Skeletal muscle satellite cell (primary cell): ENCODE measurements at regions not wholly inside any gene's neighbourhood (a gene's known extent, or its start where the extent isn't known, plus 50 kb on each side); places are given as distances from the start of the nearest gene placed in this dataset.
"Not testable (repeated sequence)": the region's sequence is repeated elsewhere in the genome, so short reads cannot be mapped to it uniquely, and the experiment has no call there.

Source experiments
- H3K27me3 ChIP-seq: 2 replicates; pipeline ENCODE4 v1.7.0; 2013; ENCODE audit warnings: low read length; ENCODE audit not compliant: control insufficient read depth, insufficient read depth
- H3K36me3 ChIP-seq: 2 replicates; pipeline ENCODE4 v1.7.0; 2013; ENCODE audit warnings: mild to moderate bottlenecking, control low read depth, low read length; ENCODE audit not compliant: insufficient read depth
- H3K4me1 ChIP-seq: 2 replicates; pipeline ENCODE4 v1.7.0; 2013; ENCODE audit warnings: low read length; ENCODE audit not compliant: control insufficient read depth, insufficient read depth
- H3K4me2 ChIP-seq: 2 replicates; pipeline ENCODE4 v1.7.0; 2013; ENCODE audit warnings: mild to moderate bottlenecking, low read length
- H3K4me3 ChIP-seq: 2 replicates; pipeline ENCODE4 v1.7.0; 2013; ENCODE audit warnings: low read length
- H3K9ac ChIP-seq: 2 replicates; pipeline ENCODE4 v1.7.0; 2013; ENCODE audit warnings: mild to moderate bottlenecking, low read depth, low read length, moderate library complexity
- H3K9me3 ChIP-seq: replicated peaks from 2 replicates; pipeline ENCODE4 v1.7.0; 2013; ENCODE audit warnings: mild to moderate bottlenecking, control low read depth, low read length

GRCh38 chr13:84126671-84127171 is 244.4 kb upstream of the SLITRK1 start:
- Histone ChIP-seq H3K4me2 (no peak overlapping the region), H3K36me3 (no peaks in the 10 kb centered on the region), H3K27me3 (no peaks in the 10 kb centered on the region), H3K9ac (no peak overlapping the region), H3K9me3 (no peaks in the 10 kb centered on the region), H3K4me3 (no peak overlapping the region), H3K4me1 (no peaks in the 10 kb centered on the region)

- Histone ChIP-seq H3K36me3 (no peaks in the 10 kb centered on the region), H3K9ac (no peak overlapping the region), H3K4me3 (no peak overlapping the region), H3K4me2 (no peak overlapping the region), H3K9me3 (no peaks in the 10 kb centered on the region), H3K4me1 (no peaks in the 10 kb centered on the region), H3K27me3 (no peaks in the 10 kb centered on the region)
Observed at GRCh38 chr13:84121456-84121855, 239.2 kb upstream of the SLITRK1 start.

GRCh38 chr13:84118839-84119409 is 236.7 kb upstream of the SLITRK1 start:
- Histone ChIP-seq H3K4me3 (no peak overlapping the region), H3K36me3 (no peaks in the 10 kb centered on the region), H3K4me1 (no peaks in the 10 kb centered on the region), H3K9me3 (no peaks in the 10 kb centered on the region), H3K9ac (no peak overlapping the region), H3K4me2 (no peak overlapping the region), H3K27me3 (no peaks in the 10 kb centered on the region)

GRCh38 chr13:84098273-84098672 is 216.0 kb upstream of the SLITRK1 start:
- no peaks in the 10 kb centered on the region for H3K4me1 ChIP-seq
- H3K36me3 ChIP-seq, result no peaks in the 10 kb centered on the region
- H3K9me3 ChIP-seq, result no peaks in the 10 kb centered on the region
- H3K4me2 ChIP-seq, result no peak overlapping the region
- no peak overlapping the region for H3K4me3 ChIP-seq
- H3K27me3 ChIP-seq, result no peaks in the 10 kb centered on the region
- H3K9ac ChIP-seq, result no peak overlapping the region

- Histone ChIP-seq H3K36me3 (no peaks in the 10 kb centered on the region), H3K4me3 (no peak overlapping the region), H3K9ac (no peak overlapping the region), H3K27me3 (no peaks in the 10 kb centered on the region), H3K4me1 (no peaks in the 10 kb centered on the region), H3K9me3 (no peaks in the 10 kb centered on the region), H3K4me2 (no peak overlapping the region)
Observed at GRCh38 chr13:84097148-84097547, 214.9 kb upstream of the SLITRK1 start.

GRCh38 chr13:84096216-84096615 is 213.9 kb upstream of the SLITRK1 start:
- Histone ChIP-seq H3K9me3 (no peaks in the 10 kb centered on the region), H3K4me1 (no peaks in the 10 kb centered on the region), H3K4me2 (no peak overlapping the region), H3K9ac (no peak overlapping the region), H3K36me3 (no peaks in the 10 kb centered on the region), H3K27me3 (no peaks in the 10 kb centered on the region), H3K4me3 (no peak overlapping the region)

GRCh38 chr13:84088996-84089395 is 206.7 kb upstream of the SLITRK1 start:
- Histone ChIP-seq H3K9me3 (no peaks in the 10 kb centered on the region), H3K27me3 (no peaks in the 10 kb centered on the region), H3K4me1 (no peaks in the 10 kb centered on the region), H3K9ac (no peak overlapping the region), H3K36me3 (no peaks in the 10 kb centered on the region), H3K4me2 (no peak overlapping the region), H3K4me3 (no peak overlapping the region)

GRCh38 chr13:84086847-84087162 is 204.5 kb upstream of the SLITRK1 start:
- Histone ChIP-seq H3K4me2 (no peak overlapping the region), H3K9ac (no peak overlapping the region), H3K36me3 (no peaks in the 10 kb centered on the region), H3K4me1 (no peaks in the 10 kb centered on the region), H3K4me3 (no peak overlapping the region), H3K9me3 (no peaks in the 10 kb centered on the region), H3K27me3 (no peaks in the 10 kb centered on the region)

- not testable (repeated sequence) for H3K4me2 ChIP-seq, H3K9ac ChIP-seq, H3K4me3 ChIP-seq, H3K9me3 ChIP-seq, H3K36me3 ChIP-seq, H3K27me3 ChIP-seq, H3K4me1 ChIP-seq
Observed at GRCh38 chr13:84086098-84086846, 204.0 kb upstream of the SLITRK1 start.

- H3K9me3 ChIP-seq, result no peaks in the 10 kb centered on the region
- H3K4me2 ChIP-seq, result no peak overlapping the region
- H3K4me1 ChIP-seq, result no peaks in the 10 kb centered on the region
- H3K9ac ChIP-seq, result no peak overlapping the region
- H3K4me3 ChIP-seq, result no peak overlapping the region
- H3K36me3 ChIP-seq, result no peaks in the 10 kb centered on the region
- no peaks in the 10 kb centered on the region for H3K27me3 ChIP-seq
Observed at GRCh38 chr13:84082462-84082861, 200.2 kb upstream of the SLITRK1 start.

- Histone ChIP-seq H3K9me3 (no peaks in the 10 kb centered on the region), H3K4me1 (no peaks in the 10 kb centered on the region), H3K27me3 (no peaks in the 10 kb centered on the region), H3K36me3 (no peaks in the 10 kb centered on the region), H3K4me3 (no peak overlapping the region), H3K4me2 (no peak overlapping the region), H3K9ac (no peak overlapping the region)
Observed at GRCh38 chr13:84080748-84081530, 198.7 kb upstream of the SLITRK1 start.
